HG03139 (cell line): ENCODE measurements at regions not wholly inside any gene's neighbourhood (a gene's known extent, or its start where the extent isn't known, plus 50 kb on each side); places are given as distances from the start of the nearest gene placed in this dataset.
"Not testable (repeated sequence)": the region's sequence is repeated elsewhere in the genome, so short reads cannot be mapped to it uniquely, and the experiment has no call there.

Experiments used
- ATAC-seq: cut with Tn5 transposase; IDR thresholded peaks from one replicate; pipeline ENCODE4 v1.9.1; 2021; ENCODE audit not compliant: unreplicated experiment

DNA sequence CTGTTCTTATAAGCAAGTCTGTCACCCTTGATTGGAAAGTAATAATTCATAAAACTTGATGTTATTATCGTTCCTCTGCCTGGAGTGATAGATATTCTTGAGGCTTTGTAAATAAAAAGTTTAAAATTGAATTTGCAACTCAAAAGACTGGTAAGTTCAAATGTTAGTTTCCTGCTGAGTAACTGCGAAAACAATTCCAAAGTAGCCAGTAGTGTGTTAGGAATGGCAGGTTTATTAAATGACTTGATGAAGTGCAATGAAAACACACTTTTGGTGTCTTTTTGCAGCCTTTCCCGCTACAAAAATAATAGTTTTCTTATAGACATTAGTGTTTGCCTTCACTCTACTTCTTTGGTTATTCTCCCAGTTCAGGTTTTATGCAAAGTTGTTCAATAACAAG lies 299.3 kb downstream of the DLEU7 start:
- ATAC-seq: no peak

DNA sequence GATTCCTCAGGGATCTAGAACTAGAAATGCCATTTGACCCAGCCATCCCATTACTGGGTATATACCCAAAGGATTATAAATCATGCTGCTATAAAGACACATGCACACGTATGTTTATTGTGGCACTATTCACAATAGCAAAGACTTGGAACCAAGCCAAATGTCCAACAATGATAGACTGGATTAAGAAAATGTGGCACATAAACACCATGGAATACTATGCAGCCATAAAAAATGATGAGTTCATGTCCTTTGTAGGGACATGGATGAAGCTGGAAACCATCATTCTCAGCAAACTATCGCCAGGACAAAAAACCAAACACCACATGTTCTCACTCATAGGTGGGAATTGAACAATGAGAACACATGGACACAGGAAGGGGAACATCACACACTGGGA lies 296.3 kb downstream of the DLEU7 start:
- ATAC-seq: not testable (repeated sequence)

DNA sequence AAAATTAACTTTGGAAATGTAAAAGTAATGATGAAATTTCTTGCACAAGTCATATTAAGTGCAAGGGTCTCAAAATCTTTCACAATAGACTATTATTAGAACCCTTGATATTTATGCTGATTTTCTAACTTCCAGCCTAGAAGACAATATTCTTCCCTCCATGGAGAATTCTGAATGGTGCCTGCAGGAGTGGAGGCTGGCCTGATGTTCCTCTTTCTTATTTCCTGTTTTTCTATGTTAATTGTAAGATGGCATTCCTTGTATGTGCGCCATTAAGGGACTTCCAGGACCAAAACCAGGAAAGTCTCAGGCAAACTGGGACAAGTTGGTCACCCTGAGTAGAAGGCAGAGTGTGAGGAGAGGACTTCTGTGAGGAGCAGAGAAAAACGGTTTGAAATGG lies 294.9 kb downstream of the DLEU7 start:
- no peak for ATAC-seq

DNA sequence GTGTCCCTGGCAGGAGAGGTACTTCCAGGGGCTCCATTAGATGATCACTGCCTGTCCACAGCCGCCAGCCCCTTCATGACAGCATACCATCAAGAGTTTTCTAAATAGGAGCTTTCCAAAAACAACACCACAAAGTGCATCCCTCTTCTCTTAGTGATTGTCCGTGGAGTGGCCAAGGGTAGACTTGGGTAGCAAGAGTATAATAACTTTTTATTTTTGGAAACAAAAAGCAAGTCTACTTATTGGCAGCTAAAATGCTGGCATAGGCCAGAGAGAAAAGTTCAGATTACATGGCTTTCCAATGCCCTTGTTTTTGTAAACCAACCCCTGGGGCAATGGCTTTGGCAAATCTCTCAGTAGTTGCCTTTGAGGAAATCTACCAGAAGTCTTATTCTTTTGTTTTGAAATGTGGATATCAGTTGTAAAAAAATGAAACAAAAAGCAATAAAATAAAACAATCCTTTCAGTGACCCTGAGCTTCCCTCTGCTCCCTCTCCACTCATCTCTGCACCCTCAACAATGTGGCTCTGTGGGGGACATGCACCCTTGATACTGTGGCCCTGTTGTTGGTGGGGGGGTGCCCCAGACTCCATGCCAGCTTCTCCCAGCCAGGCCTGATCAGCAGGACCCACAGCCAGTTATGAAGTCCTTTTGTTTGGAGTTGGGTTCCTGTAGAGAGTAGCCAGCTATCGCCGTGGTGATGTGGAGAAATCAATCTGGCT lies 294.1 kb downstream of the DLEU7 start:
- ATAC-seq: no peak

DNA sequence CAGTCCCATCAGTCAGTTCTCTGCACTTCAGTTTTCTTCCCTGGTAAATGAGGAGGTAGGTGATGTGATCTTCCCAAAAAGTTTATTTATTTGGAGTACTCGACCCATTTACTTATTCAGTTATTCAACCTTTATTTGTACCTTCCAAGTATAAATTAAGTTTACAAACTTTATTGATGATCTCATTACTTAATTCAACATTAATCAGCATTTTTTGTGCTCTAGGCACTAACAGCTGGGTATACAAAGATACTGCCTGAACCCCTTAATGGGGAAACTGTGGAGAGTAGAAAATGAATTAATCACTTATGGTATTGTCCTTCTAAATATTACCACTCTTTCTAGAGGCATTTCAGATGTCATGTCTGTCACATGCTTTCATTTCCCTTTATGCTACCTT lies 293.3 kb downstream of the DLEU7 start:
- ATAC-seq: no peak

DNA sequence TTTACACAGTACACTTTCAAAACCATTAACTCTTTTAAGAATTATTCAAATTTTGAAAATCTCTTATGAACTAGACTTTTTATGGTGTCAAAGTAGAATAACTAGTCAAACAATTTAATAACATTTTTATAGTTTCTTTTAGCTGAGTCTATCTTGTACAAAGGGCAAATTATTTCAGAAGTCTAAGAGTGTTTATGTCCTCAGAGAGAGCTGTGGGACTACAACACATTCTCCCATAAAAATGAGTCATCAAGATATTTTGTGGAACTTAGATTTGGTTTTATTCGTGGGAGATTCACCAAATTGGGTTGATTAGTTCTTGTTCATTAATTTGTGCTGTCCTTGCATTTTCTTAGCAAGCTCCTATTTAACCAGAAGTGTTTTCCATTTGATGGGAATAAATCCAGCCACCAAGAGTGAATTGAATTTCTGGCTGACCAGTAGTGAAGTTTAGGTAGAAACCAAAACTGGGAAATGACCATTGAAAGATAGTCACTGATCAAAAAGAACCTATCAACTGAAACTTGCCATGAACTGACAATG lies 291.0 kb downstream of the DLEU7 start:
- no peak for ATAC-seq

DNA sequence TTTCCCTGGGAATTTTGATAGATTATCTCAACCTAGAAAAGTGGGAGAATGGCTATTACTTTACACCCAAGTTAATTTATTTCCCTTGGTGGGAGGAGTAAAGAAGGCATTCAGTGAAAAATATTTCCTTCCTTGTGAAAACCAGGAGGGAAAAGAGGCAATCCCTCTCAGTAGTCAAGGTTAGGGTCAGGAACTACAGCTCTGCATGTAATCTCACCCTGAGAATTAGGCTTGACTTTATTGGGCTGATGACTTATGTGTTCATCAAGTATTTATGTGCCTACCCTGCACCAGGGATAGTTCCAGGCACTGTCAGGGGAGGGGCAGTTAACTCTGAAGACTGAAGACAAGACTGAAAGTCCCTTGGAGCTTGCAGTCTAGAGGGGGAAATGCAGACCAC lies 281.8 kb downstream of the DLEU7 start:
- ATAC-seq: no peak

DNA sequence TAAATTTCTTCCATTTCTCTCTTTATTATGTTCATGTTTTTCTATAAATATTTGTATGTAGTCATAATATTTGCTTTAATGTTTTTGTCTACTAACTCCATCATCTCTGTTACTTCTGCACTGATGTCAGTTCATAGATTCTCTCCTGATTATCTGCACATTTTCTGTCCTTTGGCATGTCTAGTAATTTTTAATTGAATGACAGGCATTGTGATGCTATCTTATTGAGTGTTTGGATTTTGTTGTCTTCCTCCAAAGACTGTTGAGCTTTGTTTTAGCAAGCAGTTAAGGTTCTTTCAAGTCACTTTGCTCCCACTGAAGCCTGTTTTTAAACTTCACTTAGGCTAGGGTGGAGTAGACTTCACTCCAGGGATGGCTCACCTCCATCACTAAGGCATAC lies 276.8 kb downstream of the DLEU7 start:
- no peak for ATAC-seq

DNA sequence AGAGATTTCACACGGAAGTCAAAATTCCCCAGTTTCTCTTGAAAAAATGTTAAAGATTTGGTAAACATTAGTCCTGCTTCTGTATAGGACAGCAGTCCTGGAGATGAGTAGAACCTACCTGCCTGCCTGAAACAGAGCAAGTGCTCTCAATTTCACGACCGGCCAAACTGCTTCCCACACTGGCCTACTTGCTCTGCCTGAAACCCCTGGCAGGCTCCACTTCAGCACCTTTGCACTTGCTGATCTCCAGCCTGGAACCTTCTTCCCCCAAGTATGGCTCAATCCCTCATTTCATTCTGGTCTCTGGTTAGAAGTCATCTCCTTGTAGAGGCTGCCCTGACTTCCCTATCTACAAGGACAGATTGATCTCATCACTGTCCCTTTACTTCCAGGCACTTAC lies 271.4 kb downstream of the DLEU7 start:
- ATAC-seq: no peak

DNA sequence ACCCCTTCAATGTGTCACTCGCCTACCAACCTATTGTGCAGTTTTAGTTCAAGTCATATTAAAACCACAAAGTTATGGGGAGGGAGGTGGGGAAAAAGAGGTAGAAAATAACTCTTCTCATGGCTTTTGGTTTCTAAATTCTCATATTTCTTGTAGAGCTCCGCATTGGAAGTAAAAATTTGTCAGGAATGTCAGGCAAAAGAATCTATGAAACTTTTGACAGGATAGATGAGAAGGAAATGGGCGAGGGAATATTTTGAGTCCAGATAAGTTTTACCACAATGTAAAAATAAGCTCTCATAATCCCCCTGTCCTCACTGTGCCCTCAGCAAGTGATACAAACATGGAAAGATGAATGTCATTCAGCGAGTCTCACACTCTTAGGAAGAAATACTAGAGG lies 270.4 kb downstream of the DLEU7 start:
- no peak for ATAC-seq

DNA sequence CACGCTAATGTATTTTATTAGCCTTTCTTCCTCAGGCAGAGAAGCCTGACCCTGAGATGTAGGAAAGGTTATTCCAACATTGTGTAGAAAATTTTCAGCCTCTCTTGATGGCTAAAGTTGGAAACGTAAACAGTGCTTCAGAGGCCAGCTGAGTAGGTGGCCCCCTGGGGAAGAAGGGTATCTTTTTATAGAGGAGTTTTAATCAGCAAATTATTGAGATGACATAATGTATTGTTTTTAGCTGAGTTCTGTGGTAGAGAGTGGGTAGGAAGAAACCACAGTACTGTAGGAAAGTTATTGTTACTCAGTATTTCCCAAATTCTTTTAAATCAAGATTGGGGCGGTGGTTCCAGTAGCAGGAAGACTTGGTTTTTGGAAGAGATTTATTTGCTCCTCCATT lies 268.8 kb downstream of the DLEU7 start:
- no peak for ATAC-seq

DNA sequence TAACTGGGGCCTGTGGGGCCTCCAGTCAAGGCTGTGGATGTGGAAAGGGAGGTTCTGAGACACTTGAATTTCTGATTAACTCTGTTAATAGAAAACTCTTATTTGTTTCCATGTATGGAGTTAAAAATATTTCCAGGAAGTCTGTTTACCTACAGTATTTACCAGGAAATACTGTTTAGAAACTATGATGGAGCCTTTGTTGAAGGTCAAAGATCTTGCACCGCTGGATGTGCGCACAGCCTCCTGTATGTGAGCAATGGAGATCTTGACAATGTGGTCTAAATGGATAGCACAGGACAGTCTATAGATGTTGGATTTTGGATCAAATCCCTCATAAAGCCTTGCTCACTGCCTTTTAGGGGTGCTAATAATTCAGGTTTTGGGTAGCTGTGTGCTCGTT lies 268.4 kb downstream of the DLEU7 start:
- no peak for ATAC-seq

DNA sequence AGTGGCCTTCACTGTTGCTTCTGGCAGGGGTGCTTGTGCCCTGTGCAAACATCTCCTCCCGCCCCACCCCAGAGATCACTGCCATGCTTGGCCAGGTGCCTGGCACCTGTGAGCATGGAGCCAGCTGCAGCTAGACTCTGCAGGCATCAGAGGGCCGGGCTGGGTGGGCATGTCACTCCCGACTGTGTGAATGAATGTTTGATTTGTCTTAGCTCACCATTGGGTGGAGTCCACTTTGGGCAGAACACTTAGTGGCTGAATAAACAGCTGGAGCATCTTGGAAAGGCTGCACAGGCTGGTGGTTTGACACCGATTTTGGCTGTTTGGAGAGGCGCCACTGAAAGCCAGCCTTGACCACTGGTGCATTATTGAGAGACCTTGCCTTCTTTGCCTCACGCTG lies 267.3 kb downstream of the DLEU7 start:
- no peak for ATAC-seq

DNA sequence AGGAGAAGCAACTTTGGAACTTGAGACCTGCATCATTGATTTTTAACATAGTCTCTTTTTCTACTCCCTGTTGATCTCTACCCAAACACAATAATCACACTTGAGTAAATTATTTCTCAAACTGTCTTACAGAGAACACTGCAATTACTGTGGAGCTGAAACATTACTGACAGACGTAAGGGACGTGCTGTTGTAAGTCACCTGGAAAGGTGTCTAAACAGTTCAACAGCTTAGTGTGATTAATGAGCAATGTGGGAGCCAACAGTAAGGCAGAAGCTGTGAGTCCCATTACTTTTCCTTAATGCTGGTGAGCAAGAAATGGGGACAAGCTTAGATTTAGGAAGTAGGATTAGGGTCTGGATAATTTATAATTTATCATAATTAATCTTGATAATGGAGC lies 265.7 kb downstream of the DLEU7 start:
- ATAC-seq: no peak

DNA sequence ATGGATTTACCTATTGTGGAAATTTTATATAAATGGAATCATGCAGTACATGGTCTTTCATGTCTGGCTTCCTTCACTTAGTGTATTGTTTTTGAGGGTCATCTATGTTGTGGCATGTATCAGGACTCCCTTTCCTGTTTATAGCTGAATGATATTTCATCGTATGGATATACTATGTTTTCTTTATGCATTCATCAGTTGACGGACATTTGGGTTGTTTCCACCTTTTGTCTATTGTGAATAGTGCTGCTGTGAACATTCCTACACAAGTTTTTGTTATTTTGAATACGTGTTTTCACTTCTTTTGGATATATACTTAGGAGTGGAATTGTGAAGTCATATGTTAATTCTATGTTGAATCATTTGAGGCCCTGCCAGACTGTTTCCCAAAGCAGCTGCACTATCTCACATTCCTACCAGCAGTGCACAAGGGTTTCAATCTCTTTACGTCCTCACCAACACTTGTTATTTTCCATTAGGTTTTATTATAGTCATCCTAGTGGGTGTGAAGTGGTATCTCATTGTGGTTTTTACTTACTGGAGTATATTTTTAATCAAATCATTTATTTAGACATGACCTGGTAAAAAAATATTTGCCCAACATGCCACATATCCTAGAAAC lies 262.7 kb downstream of the DLEU7 start:
- ATAC-seq: no peak

DNA sequence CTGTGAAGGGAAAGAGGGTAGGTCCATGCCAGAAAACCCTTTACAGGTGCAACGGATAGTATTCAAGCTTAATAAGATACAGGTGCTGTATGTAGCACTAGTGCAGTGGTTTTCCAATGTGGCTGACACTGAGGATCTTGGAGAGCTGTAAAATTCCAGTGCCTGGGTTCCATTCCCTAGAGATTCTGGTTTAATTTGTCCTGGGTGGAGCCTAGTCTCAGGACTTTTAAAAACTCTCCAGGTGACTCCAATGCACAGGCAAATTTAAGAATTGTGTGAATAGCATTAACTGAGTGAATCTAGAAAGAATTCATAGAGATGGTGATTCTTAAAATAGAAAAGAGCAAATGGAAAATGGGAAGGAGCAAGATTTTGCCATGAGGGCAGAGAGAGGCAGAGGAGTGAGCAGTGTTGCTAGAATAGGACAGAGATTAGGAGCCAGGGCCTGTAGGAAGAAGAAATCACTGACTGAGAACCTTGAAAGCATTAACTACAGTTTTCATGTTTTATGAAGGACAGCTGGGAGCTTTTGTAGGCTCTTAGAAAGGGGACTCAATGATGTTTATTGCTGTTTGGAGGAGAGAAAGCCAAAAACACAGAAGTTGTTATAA lies 261.8 kb downstream of the DLEU7 start:
- ATAC-seq: no peak

DNA sequence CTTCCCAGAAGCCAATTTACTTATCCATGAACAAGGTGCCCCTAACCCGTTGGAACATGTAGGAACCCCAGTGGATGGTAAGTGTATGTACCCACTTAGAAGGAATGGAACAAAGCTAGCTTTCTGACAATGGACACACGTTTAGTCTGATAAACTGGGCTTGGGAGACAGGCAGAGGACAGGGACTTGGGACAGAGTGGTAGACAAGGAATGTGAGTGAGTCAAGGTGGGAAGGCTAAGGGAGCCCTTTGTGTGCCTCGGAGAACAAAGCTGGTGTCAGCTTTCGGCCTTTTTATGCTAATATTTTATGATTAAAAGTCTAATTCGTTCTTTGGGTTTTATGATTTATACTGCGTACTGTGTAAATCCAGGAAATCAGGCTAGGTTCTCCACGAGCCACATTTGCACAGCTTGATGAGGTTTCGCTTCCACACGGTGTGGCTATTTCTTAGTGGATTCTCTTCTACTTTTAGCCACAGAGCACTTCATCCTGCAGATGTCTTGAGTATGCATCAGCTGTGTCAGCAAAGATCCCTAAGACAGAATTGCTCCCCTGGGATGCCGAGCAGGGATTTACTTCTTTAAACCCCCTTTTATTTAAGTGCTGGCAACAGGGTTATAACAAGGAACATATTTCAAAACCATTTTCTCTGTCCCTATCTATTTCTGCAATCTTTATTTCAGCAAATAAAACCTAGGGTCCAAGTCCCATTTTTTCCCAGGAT lies 258.5 kb downstream of the DLEU7 start:
- no peak for ATAC-seq

DNA sequence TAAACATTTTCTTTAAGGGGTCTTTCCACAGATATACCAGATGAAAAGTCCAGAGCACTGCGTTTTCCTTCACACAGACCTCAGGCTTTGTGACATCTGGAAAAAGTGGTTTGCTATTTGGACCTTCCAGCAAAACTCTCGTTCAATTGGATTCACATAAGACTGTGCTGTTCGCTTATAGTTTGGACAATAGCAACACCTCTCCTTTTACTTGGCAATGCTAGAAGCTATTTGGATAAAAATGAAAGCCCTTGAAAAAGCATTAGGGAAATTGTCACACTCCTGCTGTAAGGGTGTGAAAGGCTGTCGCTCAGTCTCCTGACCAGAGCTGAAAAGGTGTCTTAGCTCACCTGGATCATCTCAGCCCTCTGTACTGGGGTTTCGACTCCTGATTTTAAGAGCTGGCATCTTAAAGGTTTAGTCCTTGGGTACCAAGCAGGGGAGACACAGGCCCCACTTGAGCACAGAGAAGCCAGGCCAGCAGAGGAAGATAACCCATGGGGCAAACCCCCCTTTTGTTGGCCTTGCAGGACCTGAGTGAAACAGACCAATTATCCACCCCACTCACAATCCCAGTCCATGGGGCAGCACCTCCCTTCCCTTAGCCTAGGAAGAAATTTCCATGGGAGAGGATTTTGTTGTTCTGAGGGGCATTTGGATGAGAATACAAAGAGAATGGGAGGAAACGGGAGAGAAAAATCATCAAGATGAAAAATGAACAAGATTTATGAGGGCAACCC lies 257.6 kb downstream of the DLEU7 start:
- no peak for ATAC-seq

DNA sequence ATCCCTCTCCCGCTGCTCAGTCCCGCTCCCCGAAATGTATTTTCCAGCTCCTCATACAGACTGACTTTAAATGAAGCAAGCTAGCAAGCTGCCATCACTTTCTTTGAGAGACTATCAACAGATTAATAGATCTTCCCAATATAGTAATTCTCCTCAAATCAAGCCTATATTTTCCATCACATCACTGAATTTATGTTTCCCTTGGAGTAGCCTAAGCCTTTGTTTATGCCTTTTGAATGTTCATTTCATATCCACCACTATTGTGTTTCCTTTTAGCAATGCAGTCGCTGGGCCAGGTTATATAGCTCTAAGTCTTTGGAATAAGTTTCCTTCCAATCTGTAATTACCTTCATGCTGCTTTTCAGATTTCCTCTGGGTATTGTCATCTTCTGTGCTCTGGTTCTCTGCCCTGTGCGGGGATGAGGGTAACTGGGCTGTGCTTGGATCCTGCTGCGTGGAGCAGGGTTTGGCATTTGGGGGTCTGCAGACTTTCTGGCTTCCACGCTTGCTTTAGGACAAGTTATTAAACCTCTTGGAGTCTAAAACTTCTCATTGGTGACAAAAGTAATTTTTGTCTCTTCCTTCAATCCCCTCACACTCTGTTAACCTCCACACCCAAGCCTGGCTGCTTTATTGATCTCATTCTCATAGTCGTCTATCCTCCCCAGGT lies 256.9 kb downstream of the DLEU7 start:
- ATAC-seq: no peak

DNA sequence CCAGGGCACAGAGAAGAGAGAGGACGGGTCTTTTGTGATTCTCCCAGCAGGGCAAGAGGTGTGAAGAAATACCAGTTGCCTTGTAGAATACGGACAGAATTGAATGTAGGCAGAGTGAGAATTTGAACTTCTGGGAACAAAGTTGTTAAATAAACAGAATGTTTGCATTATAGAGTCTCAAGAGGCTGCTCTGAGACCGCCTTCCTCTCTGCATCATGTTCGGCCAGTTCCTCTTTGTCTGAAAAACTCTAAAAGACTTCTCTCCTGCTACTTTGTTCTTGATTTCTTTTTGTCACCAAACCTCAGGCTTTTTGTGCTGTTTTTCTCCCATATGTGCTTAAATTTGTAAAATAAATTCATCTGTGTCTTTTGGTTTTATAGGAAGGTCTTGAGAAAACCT lies 256.4 kb downstream of the DLEU7 start:
- ATAC-seq: no peak
